ENCODE measurements at regions not wholly inside any gene's neighbourhood (a gene's known extent, or its start where the extent isn't known, plus 50 kb on each side); places are given as distances from the start of the nearest gene placed in this dataset.
A peak's percentile ranks its signal among the peaks of the same experiment; 100 is the strongest.
"Not testable (repeated sequence)": the region's sequence is repeated elsewhere in the genome, so short reads cannot be mapped to it uniquely, and the experiment has no call there.

DNA sequence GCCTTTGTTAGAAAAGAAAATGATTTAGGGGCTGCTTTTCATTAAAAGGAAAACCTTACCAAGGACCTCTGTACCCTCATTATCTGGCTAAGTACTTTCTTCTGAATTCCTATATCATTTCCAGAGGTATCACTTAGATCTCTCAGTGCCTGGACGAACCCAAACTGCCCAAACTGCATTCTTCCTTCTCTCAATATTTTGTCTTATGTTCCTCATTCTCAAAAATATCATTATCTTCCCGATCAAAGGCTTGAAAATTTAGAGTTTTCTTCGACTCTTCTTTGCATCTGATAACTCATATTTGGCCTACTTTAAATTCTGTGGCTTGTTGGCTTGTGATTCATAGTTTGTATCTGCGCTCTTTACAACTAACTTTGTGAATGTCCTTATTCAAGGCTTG, 136.7 kb upstream of the TAF11L2 start:
- Histone ChIP-seq H3K9me3 (ENCODE audit: control insufficient read depth in 2 of 2, low read length in 2 of 2) (no peaks in the 10 kb centered on the region), H3K27me3 (ENCODE audit: control insufficient read depth in 2 of 2, insufficient read depth in 2 of 2, low read length in 2 of 2) (peaks cover 0 to 2% of the 10 kb centered on the region in 2 donors), H3K27ac (ENCODE audit: low read depth in 2 of 2, low read length in 2 of 2) (no peak overlapping the region), H3K9ac (ENCODE audit: low read depth in 1 of 2, low read length in 2 of 2) (no peak overlapping the region), H3K36me3 (ENCODE audit: control insufficient read depth in 2 of 2, insufficient read depth in 2 of 2, low read length in 2 of 2) (no peaks in the 10 kb centered on the region), H3K4me1 (ENCODE audit: control insufficient read depth in 2 of 2, insufficient read depth in 2 of 2, low read length in 2 of 2) (no peaks in the 10 kb centered on the region), H3K4me3 (ENCODE audit: low read length in 2 of 2) (no peak overlapping the region)

- H3K9me3 ChIP-seq (ENCODE audit: control insufficient read depth in 2 of 2, low read length in 2 of 2), result no peaks in the 10 kb centered on the region
- no peak overlapping the region for H3K9ac ChIP-seq (ENCODE audit: low read depth in 1 of 2, low read length in 2 of 2)
- no peaks in the 10 kb centered on the region for H3K4me1 ChIP-seq (ENCODE audit: control insufficient read depth in 2 of 2, insufficient read depth in 2 of 2, low read length in 2 of 2)
- no peak overlapping the region for H3K4me3 ChIP-seq (ENCODE audit: low read length in 2 of 2)
- H3K27me3 ChIP-seq (ENCODE audit: control insufficient read depth in 2 of 2, insufficient read depth in 2 of 2, low read length in 2 of 2), result peaks cover 0 to 5% of the 10 kb centered on the region in 2 donors
- no peaks in the 10 kb centered on the region for H3K36me3 ChIP-seq (ENCODE audit: control insufficient read depth in 2 of 2, insufficient read depth in 2 of 2, low read length in 2 of 2)
- peak overlapping the region; percentile 8 to 29 for H3K27ac ChIP-seq (ENCODE audit: low read depth in 2 of 2, low read length in 2 of 2)
Observed at GRCh38 chr5:17364987-17365810, 132.8 kb upstream of the TAF11L2 start.

DNA sequence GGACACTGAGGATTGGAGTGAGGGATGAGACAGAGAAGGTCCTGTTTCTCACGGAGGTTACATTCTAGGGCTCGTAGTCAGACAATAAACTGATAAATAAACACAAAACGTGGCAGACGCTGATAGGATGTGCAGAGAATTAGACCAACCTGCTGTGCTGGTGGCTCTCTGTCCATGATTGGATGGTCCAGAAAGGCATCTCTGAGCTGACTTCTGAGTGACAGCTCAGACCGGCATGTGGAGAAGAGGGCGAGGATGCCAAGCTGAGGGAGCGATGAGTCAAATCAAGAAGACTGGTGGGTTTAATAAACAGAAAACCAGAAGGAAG, 132.3 kb upstream of the TAF11L2 start:
- H3K27me3 ChIP-seq (ENCODE audit: control insufficient read depth in 2 of 2, insufficient read depth in 2 of 2, low read length in 2 of 2), result peaks cover 0 to 5% of the 10 kb centered on the region in 2 donors
- no peaks in the 10 kb centered on the region for H3K9me3 ChIP-seq (ENCODE audit: control insufficient read depth in 2 of 2, low read length in 2 of 2)
- H3K36me3 ChIP-seq (ENCODE audit: control insufficient read depth in 2 of 2, insufficient read depth in 2 of 2, low read length in 2 of 2), result no peaks in the 10 kb centered on the region
- H3K4me3 ChIP-seq (ENCODE audit: low read length in 2 of 2), result no peak overlapping the region
- H3K9ac ChIP-seq (ENCODE audit: low read depth in 1 of 2, low read length in 2 of 2), result no peak overlapping the region
- no peaks in the 10 kb centered on the region for H3K4me1 ChIP-seq (ENCODE audit: control insufficient read depth in 2 of 2, insufficient read depth in 2 of 2, low read length in 2 of 2)
- peak overlapping the region; percentile 21 to 29 for H3K27ac ChIP-seq (ENCODE audit: low read depth in 2 of 2, low read length in 2 of 2)

DNA sequence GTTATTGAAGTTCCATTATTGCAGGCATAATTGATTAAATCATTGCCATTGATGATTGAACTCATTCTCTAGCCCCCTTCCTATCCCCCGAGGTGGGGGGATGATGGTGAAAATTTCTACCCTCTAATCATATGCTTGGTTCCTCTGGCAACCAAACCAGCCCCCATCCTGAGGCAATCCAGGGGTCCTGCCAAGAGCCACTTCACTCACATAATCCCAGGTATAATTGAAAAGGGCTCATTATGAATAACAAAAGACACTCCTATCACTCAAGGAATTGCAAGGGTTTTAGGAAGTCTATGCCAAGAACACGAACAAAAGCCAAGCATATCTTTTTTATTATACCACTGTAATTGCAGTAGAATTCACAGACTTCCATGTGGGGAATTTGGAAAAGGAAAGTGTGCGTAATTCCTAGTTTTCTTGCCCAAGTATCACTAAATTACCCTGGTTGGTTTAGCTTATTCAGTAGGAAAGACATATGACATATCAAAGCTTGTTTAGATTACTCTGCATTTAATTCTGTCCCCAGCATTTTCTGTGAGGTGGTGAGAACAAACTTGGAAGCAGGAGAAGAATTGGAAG, 130.7 kb upstream of the TAF11L2 start:
- Histone ChIP-seq H3K4me1 (ENCODE audit: control insufficient read depth in 2 of 2, insufficient read depth in 2 of 2, low read length in 2 of 2) (no peaks in the 10 kb centered on the region), H3K27me3 (ENCODE audit: control insufficient read depth in 2 of 2, insufficient read depth in 2 of 2, low read length in 2 of 2) (peaks cover 0 to 5% of the 10 kb centered on the region in 2 donors), H3K9ac (ENCODE audit: low read depth in 1 of 2, low read length in 2 of 2) (no peak overlapping the region), H3K9me3 (ENCODE audit: control insufficient read depth in 2 of 2, low read length in 2 of 2) (no peaks in the 10 kb centered on the region), H3K4me3 (ENCODE audit: low read length in 2 of 2) (no peak overlapping the region), H3K27ac (ENCODE audit: low read depth in 2 of 2, low read length in 2 of 2) (no peak overlapping the region), H3K36me3 (ENCODE audit: control insufficient read depth in 2 of 2, insufficient read depth in 2 of 2, low read length in 2 of 2) (no peaks in the 10 kb centered on the region)

- Histone ChIP-seq H3K9me3 (ENCODE audit: control insufficient read depth in 2 of 2, low read length in 2 of 2) (no peaks in the 10 kb centered on the region), H3K4me3 (ENCODE audit: low read length in 2 of 2) (no peak overlapping the region), H3K27me3 (ENCODE audit: control insufficient read depth in 2 of 2, insufficient read depth in 2 of 2, low read length in 2 of 2) (peaks cover 0 to 2% of the 10 kb centered on the region in 2 donors), H3K9ac (ENCODE audit: low read depth in 1 of 2, low read length in 2 of 2) (no peak overlapping the region), H3K36me3 (ENCODE audit: control insufficient read depth in 2 of 2, insufficient read depth in 2 of 2, low read length in 2 of 2) (no peaks in the 10 kb centered on the region), H3K27ac (ENCODE audit: low read depth in 2 of 2, low read length in 2 of 2) (no peak overlapping the region), H3K4me1 (ENCODE audit: control insufficient read depth in 2 of 2, insufficient read depth in 2 of 2, low read length in 2 of 2) (no peaks in the 10 kb centered on the region)
Observed at GRCh38 chr5:17370651-17371050, 127.4 kb upstream of the TAF11L2 start.

- Histone ChIP-seq H3K9me3 (ENCODE audit: control insufficient read depth in 2 of 2, low read length in 2 of 2) (no peaks in the 10 kb centered on the region), H3K9ac (ENCODE audit: low read depth in 1 of 2, low read length in 2 of 2) (no peak overlapping the region), H3K4me1 (ENCODE audit: control insufficient read depth in 2 of 2, insufficient read depth in 2 of 2, low read length in 2 of 2) (no peaks in the 10 kb centered on the region), H3K27ac (ENCODE audit: low read depth in 2 of 2, low read length in 2 of 2) (no peak overlapping the region), H3K27me3 (ENCODE audit: control insufficient read depth in 2 of 2, insufficient read depth in 2 of 2, low read length in 2 of 2) (no peaks in the 10 kb centered on the region), H3K36me3 (ENCODE audit: control insufficient read depth in 2 of 2, insufficient read depth in 2 of 2, low read length in 2 of 2) (no peaks in the 10 kb centered on the region), H3K4me3 (ENCODE audit: low read length in 2 of 2) (no peak overlapping the region)
Observed at GRCh38 chr5:17373406-17373805, 124.6 kb upstream of the TAF11L2 start.

DNA sequence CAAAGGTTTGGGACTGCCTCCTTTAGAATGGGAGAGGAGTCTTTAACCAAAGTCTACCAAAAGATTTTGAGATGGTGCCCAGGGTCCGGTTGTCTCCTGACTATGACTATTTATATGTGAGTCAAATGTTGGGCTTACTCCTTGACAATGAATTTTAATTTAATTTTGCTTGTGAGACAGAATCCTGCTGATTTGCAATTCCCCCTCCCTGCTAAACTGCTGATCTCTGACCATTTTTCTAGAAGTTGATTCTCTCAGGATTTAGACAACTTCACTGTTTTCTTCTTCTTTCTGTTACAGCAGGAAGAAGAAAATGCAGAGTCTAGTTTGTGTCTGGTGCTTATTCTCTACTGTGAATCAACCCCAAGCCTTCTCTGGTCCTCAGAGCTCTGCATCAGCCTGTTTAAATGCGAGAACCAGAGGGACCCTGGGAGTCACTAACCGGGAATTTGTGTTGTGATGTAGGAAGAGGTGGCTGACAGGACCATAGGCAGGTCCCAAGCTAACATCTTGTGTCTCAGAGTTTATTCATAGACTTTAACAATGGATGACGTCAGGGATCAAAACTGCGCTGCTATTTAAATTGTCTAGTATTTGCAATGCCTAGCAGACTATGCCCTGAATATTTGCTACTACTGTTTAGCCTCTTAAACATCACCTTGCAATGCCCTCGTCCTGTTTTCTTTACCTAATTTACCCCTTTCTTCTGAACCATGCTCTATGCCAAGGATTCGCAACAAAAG, 124.0 kb upstream of the TAF11L2 start:
- H3K27ac ChIP-seq (ENCODE audit: low read depth in 2 of 2, low read length in 2 of 2), result no peak overlapping the region
- H3K27me3 ChIP-seq (ENCODE audit: control insufficient read depth in 2 of 2, insufficient read depth in 2 of 2, low read length in 2 of 2), result no peaks in the 10 kb centered on the region
- no peak overlapping the region for H3K4me3 ChIP-seq (ENCODE audit: low read length in 2 of 2)
- no peaks in the 10 kb centered on the region for H3K9me3 ChIP-seq (ENCODE audit: control insufficient read depth in 2 of 2, low read length in 2 of 2)
- no peak overlapping the region for H3K9ac ChIP-seq (ENCODE audit: low read depth in 1 of 2, low read length in 2 of 2)
- no peaks in the 10 kb centered on the region for H3K36me3 ChIP-seq (ENCODE audit: control insufficient read depth in 2 of 2, insufficient read depth in 2 of 2, low read length in 2 of 2)
- H3K4me1 ChIP-seq (ENCODE audit: control insufficient read depth in 2 of 2, insufficient read depth in 2 of 2, low read length in 2 of 2), result no peaks in the 10 kb centered on the region

DNA sequence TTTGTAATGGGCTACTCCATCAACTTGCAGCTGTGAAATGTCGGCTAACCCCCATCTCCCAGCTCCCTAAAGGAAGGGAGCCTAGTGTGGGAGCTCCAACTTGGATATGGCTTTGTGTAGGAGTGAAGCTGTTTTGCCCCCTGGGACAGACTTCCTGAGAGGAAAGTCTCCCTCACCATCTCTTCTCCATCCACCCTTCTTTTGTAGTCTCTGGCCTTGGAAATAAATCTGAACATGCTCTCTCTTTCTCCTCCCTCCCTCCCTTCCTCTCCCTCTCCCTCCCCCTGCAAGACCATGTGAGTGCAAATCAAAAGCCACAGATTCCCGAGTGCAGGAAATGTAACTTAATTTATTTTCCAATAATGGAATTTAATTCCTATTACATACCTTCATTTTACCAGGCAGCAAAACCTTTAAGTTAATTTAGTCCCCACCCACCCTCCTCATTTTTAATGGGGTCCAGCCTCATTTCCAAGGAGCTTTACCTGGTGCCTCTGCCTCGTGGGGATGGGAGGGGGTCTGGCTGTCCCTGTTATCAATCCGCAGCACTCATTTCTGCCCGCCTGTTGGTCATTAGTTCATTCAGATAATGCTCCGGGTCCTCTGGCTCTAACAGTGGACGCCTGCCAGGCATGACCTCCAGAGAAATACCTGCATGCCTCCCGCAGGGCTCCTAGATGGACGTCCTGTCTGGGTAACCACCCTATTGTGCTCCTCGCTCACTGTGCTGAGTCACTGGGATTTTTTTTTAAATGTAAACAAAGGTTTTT, 122.9 kb upstream of the TAF11L2 start:
- H3K27me3 ChIP-seq (ENCODE audit: control insufficient read depth in 2 of 2, insufficient read depth in 2 of 2, low read length in 2 of 2), result no peaks in the 10 kb centered on the region
- no peaks in the 10 kb centered on the region for H3K36me3 ChIP-seq (ENCODE audit: control insufficient read depth in 2 of 2, insufficient read depth in 2 of 2, low read length in 2 of 2)
- H3K4me3 ChIP-seq (ENCODE audit: low read length in 2 of 2), result no peak overlapping the region
- H3K4me1 ChIP-seq (ENCODE audit: control insufficient read depth in 2 of 2, insufficient read depth in 2 of 2, low read length in 2 of 2), result no peaks in the 10 kb centered on the region
- H3K27ac ChIP-seq (ENCODE audit: low read depth in 2 of 2, low read length in 2 of 2), result no peak overlapping the region
- no peaks in the 10 kb centered on the region for H3K9me3 ChIP-seq (ENCODE audit: control insufficient read depth in 2 of 2, low read length in 2 of 2)
- no peak overlapping the region for H3K9ac ChIP-seq (ENCODE audit: low read depth in 1 of 2, low read length in 2 of 2)

- not testable (repeated sequence) for H3K4me3 ChIP-seq (ENCODE audit: low read length in 2 of 2); H3K9ac ChIP-seq (ENCODE audit: low read depth in 1 of 2, low read length in 2 of 2); H3K4me1 ChIP-seq (ENCODE audit: control insufficient read depth in 2 of 2, insufficient read depth in 2 of 2, low read length in 2 of 2); H3K9me3 ChIP-seq (ENCODE audit: control insufficient read depth in 2 of 2, low read length in 2 of 2); H3K27ac ChIP-seq (ENCODE audit: low read depth in 2 of 2, low read length in 2 of 2); H3K27me3 ChIP-seq (ENCODE audit: control insufficient read depth in 2 of 2, insufficient read depth in 2 of 2, low read length in 2 of 2); H3K36me3 ChIP-seq (ENCODE audit: control insufficient read depth in 2 of 2, insufficient read depth in 2 of 2, low read length in 2 of 2)
Observed at GRCh38 chr5:17375886-17376285, 122.1 kb upstream of the TAF11L2 start.
